ENCODE measurements at regions not wholly inside any gene's neighbourhood (a gene's known extent, or its start where the extent isn't known, plus 50 kb on each side); places are given as distances from the start of the nearest gene placed in this dataset.
"Not testable (repeated sequence)": the region's sequence is repeated elsewhere in the genome, so short reads cannot be mapped to it uniquely, and the experiment has no call there.

DNA sequence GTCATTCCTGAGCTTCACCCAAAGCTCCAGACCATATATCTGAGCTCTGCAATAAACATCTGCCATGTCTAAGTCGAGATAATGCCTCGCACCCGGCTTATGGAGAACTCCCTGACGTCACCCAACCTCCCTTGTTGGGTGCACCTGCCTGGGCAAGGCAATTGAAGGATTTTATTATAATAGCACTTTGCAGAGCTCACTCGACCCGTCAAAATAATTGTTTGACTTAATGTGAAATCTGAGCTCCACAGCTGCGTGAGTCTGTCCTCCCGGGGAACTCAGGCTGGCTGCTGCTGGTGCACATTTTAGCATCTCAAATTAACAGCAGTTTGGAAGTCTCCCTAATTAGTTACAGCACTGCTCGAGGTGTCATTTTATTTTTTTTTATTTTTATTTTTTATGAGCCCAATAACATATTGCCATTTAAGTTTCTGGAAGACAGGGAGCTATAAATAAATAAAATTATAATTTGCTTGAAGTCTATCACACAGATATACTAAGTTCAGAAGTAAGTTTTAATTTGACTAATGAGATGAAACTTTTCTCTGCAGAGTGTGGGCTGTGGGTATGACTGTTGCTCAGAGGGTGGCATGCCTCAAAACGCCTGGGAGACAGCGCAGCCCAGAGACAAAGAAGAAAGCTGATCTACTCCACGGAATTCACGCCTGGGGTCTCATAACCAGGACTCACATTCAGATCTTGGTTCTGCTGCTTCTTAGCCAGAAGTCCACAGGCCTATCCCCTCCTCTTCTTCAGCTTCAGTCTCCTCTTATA, 401.4 kb upstream of the C16orf82 start:
- no peak for DNase-seq

DNA sequence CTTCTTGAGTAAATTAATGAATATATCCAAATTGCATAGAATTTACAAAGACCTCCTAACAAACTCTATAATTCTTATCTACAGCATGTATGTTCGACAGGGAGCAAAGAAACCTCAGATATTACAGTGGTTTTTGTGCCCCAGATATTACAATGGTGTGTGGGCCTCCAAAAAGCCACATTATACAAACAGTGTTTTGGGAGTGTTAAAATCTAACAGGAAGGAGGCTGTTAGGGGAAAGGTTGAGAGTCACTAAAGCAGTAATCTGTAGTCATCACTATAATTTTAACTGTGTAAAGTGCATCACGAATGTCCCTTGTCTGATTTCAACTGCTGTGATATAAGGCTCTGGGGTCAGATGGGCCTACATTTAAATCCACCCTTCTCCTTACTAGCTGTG, 400.2 kb upstream of the C16orf82 start:
- no peak for DNase-seq

DNA sequence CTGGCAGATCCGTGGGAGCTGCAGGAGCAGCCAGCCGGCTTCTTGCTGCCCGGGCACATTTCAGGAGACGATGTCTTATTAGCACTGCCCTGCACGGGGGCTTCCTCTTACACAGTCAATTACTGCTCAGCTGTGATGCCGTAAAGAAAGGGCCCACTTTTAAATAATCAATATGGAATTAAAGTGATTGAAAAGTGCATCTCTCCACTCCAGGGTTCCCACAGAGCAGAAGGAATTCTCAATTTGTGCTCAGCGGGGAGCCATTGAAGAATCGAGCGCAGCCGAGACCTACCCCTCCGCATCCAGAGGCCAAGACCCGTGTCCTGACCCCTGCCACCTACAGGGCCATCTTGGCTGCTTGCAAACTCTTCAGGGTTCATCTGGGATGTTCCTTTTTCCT, 399.4 kb upstream of the C16orf82 start:
- no peak for DNase-seq

DNA sequence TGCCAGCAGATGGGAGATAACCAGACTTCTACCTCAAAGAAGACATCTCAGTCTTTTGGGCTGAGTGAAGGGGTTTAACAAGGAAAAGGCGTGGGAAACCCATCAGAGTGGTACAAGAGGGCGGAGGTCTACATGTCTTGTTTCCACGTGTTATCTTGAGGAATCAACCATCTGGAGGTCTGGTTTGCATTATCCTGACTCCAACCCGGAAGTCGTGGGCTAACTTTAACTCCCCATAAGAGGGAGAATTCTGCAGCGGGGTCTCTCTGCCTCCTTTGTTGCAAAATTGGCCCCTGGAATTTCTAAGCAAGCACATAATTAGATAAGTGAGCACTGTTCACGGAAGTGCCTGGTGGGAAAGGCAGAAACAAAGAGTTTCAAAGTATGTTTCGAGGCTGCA, 398.7 kb upstream of the C16orf82 start:
- no peak for DNase-seq

DNA sequence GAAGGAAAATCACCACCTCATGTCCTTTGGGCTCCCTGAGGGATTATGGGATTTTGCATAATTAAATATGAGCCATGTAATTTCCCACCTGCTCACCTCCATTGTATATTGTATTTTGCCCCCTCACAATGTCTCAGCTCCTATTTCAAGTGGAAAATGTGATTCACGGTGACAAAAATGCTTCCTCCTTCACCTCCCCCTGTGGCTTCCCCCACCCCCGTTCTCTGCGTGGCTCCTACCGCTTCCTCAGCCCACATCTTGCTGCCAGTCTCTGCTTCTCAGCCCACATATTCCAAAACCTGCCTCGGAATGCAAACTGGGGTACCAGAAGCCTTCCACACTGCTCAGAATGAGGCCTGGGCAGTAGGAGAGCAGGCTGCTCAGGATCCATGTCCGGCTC, 394.5 kb upstream of the C16orf82 start:
- DNase-seq: no peak

DNA sequence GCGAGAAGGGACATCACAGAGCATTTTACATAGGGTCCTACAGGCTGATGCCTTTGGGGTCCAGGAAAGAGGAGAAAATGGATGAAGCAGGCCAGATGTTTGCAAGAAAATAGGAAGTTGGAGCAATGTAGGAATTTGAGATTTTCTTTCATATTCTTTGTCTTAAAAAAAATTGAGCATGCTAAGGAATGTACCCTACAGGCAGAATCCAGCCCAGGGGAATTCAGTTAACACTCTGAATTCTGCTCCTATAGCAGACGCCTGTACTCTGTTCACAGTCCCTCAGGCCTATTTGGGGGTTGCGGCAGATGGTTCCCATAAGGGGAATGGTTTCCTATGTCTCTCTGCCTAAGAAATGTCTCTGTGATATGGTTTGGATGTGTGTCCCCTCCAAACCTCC, 393.7 kb upstream of the C16orf82 start:
- DNase-seq: no peak

DNA sequence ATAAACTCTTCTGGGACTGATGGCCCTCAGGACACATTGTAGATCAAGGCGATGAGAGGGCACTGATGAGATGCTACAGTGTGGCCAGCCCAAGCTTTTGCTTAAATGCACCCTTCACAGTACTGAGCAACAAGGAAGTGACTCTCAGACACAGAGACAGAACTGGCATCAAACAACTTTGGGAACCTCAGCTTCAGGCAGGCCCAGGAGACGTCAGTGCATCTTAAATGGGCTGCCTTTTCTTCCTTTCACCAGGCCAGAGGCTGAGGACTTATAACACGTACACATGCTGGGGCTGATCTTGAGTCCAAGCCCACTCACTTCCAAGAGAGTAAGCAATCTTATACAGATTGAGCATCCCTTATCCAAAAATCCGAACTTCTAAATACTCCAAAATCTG, 386.1 kb upstream of the C16orf82 start:
- no peak for DNase-seq

DNA sequence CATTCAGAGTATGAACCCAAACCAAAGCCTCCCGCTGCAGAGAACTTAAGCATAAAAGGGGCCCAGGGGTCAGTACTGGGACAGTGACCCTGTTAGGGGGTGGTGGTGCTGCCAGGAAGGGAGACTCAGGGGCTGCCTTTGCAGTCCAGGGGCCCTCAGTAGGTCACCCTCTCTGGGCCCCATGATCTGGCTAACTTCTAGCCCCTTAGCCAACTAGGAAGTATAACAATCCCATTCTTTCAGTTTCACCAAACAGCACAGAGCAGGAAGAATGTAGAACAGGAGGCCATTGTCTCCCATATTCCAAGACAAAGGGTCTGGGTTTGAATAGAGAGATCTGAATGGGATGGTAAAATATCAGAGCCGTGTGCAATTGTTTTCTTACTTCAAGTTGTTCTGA, 378.6 kb upstream of the C16orf82 start:
- no peak for DNase-seq

DNA sequence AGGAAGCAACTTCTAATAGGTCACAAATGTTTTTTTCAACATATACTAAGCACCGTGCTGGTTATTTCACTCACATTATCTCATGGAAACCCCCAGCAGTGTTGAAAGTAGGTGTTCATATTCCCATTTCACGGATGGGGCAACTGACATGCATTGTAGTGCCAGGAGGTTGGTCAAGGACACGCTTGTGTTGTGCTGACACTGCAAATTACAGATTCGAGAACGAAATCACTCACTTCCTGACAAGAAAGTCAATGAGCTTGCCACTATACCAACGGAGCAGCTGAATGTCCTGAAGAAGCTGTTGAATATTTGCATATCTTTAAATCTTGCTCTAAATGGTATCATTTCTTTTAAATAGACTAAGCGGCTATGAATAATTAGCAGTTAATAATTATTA, 378.0 kb upstream of the C16orf82 start:
- no peak for DNase-seq

DNA sequence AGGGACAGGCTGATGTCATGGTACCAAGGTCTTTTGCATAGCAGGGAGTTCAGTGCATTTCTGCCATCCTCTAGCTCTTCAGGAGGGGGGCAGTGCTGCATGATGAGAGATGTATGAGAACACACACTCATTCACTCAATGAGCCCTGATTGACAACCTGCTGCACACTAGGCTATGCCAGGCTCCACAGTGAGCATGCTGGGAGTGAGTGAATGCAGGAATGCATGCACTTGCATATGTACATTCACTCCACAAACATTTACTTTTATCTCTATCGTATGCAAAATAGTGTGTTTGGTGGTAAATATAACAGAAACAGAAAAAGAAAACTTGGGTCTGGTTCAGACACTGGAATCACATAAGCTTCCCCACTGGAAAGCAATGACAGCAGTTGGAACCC, 374.1 kb upstream of the C16orf82 start:
- DNase-seq: no peak

DNA sequence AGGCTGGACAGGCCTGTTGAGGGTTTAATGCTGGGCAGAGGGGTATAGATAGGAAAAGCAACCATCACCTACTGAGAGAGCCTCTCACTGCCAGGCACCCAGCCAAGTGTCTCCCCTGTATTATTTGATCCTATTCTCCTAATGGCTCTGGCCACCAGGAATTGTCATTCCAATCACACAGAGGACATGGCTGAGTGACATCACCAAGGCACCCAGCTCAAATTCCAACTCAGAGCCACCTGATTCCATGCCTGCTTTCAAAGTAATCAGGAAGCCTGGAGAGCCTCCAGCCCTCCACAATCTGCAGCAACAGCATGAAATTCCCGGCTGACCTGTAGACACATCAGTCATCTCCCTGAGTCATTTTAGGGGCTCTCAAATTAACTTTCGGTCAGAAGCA, 368.9 kb upstream of the C16orf82 start:
- no peak for DNase-seq

DNA sequence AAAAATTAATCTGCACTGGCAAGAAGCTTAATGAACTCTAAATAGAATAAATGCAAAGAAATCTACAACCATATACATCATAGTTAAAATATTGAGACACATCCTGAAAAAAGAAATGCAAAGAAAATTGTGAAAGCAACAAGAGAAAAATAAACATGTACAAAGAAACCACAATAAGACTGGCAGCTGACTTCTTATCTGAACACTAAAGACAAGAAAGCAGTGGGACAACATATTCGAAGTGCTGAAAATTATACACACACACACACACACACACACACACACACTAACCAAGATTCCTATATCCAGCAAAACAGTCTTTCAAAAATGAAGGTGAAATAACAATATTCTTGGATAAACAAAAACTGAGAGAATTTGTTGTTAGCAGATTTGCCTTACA, 366.5 kb upstream of the C16orf82 start:
- DNase-seq: no peak

DNA sequence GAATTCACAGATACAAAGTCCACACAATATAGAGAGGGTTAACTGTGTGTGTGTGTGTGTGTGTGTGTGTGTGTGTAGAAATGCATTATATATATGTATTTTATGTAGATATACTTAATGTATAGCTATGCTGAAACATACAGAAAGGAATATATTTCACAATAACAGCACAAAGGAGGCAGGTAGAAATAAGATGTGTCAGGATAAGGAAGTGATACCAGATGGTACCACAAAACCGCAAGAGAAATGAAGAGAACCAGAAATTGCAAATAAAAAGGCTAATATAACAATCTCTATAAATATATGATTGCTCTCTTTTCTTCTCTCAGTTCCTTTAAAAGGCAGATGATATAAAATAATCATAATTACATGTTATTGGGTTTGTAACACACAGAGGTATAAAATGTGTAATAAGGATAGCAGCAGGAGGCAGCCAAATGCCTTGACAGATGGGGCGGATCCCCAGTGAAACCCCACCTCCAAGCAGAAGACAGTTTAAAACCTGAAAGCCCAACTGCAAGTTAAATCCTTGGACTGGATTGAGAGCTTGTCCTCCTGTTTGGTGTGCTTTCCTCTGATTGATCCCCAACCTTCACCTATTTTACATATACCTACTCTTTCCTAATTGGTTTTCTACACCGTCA, 365.4 kb upstream of the C16orf82 start:
- no peak for DNase-seq

DNA sequence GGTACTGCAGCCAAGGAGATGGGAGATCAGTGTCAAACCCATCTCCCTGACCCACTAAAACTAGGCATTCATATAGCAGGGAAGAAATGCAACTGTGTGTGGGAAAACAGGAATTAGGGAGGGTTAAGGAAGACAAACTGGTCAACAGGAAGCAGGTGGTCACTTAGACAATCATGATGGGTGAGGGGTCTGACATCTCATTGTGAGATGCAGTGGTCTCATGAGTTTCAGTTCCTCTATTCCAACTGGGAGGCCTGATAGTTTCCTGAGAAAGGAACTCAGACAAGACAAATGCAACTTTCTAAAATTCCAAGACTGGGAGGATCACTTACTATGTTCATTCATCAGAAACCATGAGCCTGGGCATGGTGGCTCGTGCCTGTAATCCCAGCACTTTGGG, 361.4 kb upstream of the C16orf82 start:
- no peak for DNase-seq

DNA sequence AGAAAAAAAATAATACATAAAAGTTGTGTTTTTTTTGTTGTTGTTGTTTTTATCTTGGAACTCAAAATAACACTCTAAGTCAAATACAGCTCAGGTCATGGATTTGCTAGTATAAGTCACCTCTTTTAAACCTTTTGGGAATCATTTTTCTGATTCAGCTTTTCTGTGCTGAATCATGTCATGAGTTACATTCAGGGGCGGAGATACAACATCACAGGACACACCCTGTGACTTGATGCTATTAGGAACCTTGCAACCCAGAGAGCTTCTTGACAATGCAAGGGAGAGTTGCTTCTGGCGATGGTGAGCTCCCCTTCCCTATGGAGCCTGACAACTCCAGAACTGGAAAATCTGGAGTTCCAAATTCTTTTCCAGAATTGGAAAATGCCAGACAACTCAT, 358.3 kb upstream of the C16orf82 start:
- DNase-seq: no peak

DNA sequence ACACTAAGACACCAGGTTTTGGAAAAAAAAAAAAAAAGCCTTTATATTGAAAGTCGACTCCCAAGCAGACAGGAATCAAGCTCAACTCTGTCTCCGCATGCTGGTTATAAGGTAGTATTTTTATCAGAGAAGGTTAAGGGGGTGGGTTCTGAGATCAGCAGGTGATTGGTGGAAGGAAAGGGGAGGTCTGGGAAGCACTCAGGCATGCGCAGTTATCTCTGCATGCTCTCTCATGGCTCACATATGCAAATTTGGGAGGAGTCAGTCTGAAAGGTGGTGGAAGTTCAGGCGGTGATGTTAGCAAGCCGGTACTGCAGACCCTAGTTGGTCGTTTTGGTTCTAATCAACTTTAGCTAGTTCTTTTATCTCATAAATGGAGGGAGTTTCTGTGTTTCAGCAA, 357.6 kb upstream of the C16orf82 start:
- DNase-seq: no peak

DNA sequence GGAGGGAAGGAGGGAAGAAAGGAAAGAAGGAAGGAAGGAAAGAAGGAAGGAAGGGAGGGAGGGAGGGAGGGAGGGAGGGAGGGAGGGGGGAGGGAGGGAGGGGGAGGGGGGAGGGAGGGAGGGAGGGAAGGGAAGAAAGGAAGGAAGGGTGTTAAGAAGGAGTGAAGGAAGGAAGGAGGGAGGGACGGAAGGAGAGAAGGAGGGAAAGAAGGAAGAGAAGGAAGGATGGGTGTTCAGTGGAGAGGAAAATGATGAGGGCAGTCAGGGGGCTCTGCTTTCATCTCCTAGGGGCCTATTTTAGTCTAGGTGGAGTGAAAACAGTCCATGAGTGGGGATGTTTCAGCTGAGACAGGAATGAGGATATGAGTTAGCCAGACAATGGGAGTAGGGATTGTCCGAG, 357.0 kb upstream of the C16orf82 start:
- DNase-seq: no peak

DNA sequence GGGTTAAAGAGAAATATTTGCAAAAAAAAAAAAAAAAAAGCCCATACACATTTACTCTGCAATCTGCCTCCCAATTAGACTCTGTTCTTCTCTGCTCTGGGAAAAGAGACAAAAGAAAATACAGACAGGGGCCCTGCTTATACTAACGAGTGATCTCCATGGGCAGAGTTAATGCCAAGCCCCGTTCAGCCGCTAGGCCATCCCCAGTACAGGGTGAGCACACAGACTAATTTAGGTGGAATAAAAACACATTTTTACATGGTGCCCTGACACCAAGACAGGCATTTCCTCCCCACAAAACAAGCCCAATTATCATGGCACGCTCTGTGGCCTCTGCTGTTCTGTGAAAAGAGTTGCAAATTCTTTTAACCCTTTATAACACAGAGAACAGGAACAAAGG, 356.3 kb upstream of the C16orf82 start:
- no peak for DNase-seq

DNA sequence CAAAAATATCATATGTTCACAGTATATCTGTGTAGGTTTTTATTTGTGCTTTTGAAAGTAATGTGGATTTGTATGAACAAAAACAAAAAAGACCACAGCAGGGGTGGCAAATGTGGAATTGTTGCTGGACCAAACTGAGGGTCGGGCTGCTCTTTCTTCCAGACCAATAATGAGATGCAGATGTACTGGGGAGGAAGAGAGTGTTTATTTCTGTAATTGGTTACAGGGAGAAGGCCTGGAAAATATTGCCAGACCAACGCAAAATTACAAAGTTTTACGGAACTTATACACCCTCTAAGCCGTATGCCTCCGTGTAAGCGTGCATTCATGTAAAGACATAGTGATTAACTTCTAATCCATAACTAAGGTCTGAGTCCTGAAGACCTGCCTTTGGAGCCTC, 353.9 kb upstream of the C16orf82 start:
- DNase-seq: no peak

DNA sequence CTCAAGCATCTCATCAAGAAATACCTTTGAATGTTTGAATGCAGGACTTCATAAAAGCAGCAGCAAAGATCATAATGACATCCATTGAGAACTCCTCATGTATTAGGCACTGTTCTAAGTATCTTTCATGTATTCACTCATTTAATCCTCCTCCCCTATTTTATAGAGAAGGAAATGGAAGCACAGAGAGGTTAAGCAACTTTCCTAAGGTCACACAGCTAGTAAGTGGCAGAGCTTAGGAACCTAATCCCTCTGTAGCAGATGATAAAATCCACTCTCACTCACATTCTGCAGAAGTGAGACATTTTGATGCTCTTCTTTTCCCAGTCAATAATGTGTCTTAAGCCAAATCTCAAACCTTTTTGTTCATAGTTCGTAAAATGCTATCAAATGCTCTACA, 350.8 kb upstream of the C16orf82 start:
- DNase-seq: no peak

DNA sequence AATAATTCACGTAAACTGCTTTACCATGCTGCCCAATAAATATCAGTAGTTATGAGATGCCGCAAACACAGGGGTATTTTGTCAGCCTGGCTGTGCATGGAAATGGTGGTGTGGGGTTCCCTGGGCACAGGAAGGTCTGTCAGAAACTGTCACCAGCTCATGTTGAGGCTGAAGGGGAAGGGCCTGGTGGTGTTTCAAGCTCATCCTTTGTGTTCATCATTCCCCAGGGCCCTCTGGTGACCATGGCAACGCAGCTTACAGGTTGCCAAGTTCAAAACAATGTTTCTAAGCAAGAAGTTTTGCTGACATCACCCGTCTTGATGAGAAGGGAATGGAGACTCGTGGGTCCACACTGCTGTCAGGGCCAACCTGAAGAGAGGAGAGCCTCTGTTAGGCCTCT, 348.9 kb upstream of the C16orf82 start:
- DNase-seq: no peak

DNA sequence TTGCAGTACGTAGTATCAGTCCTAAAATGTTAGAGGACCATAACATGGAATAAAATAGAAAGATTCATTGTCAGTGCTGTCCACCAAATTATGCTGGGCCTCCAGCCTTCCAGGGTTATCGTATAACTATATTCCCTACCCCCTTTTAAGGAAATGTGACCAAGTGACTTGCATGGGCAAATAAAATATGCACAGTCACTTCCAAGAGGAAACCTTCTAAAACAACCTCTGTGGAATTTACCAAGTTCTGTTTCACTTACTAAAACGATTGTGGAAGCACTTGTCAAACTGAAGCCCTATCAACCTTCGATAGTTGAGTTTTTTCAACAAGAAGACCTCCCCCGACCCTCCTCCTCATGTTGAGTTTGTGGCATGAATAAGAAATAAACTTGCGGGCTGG, 345.4 kb upstream of the C16orf82 start:
- DNase-seq: no peak

DNA sequence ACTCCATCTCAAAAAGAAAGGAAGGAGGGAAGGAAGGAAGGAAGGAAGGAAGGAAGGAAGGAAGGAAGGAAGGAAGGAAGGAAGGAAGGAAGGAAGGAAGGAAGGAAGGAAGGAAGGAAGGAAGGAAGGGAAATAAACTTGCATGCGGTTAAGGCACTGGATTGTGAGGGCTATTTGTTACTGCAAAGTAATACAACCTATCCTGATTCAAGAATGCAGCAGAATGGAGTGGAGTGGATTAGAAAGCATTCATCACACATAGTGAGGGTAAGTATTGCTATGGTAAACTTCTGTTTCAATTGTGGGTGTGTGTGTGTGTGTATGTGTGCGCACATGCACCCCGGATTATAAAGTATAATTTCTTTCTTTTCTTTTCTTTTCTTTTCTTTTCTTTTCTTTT, 344.8 kb upstream of the C16orf82 start:
- not testable (repeated sequence) for DNase-seq

DNA sequence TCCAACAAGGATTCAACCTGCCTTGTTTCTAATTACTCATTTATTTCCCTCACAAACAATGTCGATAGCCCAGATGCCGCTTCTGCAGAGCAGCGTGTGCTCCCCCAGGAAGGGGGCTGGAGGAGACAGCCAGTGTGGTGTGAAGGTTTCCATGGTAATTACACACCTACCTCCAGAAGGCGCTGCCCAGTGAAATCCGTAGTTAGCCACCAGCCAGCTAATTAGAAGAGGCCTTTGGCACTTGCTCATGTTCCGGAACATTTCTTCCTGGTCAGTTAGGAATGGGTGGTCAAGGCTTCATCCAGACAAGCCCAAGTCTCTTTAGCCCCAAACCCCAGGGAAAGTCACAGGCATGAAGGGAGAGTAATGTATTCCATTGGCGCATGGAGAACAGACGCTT, 342.5 kb upstream of the C16orf82 start:
- DNase-seq: no peak

DNA sequence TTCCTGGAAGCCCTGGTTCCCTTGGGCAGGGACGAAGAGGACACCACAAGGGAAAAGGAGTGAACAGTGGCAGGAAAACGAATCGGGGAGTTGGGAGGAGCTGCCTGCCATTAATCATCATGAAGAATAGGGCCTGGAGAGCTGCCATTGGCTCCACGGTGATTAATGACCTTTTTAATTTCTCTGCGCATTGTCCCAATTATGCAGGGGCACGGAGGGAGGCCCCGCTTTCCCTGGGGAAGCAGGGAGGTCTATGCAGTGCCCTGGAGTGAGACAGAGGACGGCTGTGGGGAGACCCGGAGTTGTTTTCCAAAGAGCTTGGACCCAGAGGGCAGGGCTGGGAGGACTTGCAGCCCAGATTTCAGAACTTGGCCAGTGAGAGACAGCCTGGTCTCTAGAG, 338.9 kb upstream of the C16orf82 start:
- no peak for DNase-seq

Measured in activated effector memory CD4-positive, alpha-beta T cell treated with Interleukin-2 at 50 U/mL for 16 hours (primary cell).